Mesothelial cell of epicardium (in vitro differentiated cells): ENCODE measurements at regions not wholly inside any gene's neighbourhood (a gene's known extent, or its start where the extent isn't known, plus 50 kb on each side); places are given as distances from the start of the nearest gene placed in this dataset.

Source experiments
- DNase-seq, 2 experiments: peaks; one replicate each; pipeline ENCODE4 v3.0.0; 2021; ENCODE audit warnings: low spot score in 2 of 2; ENCODE audit not compliant: unreplicated experiment in 2 of 2
- H3K27ac Mint-ChIP-seq: 2 replicates; pipeline ENCODE4 v1.8.0; 2021; ENCODE audit warnings: mixed read lengths
- H3K27me3 Mint-ChIP-seq: 2 replicates; pipeline ENCODE4 v1.8.0; 2021; ENCODE audit warnings: low read depth, mixed read lengths
- H3K36me3 Mint-ChIP-seq: 2 replicates; pipeline ENCODE4 v1.8.0; 2021; ENCODE audit warnings: mixed read lengths
- H3K4me1 Mint-ChIP-seq: 2 replicates; pipeline ENCODE4 v1.8.0; 2021; ENCODE audit warnings: mixed read lengths
- H3K4me3 Mint-ChIP-seq: 2 replicates; pipeline ENCODE4 v1.8.0; 2021; ENCODE audit warnings: mild to moderate bottlenecking, moderate library complexity, mixed read lengths
- H3K9me3 Mint-ChIP-seq: 2 replicates; pipeline ENCODE4 v1.8.0; 2021; ENCODE audit warnings: mixed read lengths
- TF ChIP-seq, protein P1 (sequence below): fragments of 200-600 bp; sonication (generic); IDR thresholded peaks from one replicate; pipeline ENCODE4 v1.5.0; 2021; ENCODE audit warnings: antibody characterized with exemption; ENCODE audit not compliant: unreplicated experiment

DNA sequence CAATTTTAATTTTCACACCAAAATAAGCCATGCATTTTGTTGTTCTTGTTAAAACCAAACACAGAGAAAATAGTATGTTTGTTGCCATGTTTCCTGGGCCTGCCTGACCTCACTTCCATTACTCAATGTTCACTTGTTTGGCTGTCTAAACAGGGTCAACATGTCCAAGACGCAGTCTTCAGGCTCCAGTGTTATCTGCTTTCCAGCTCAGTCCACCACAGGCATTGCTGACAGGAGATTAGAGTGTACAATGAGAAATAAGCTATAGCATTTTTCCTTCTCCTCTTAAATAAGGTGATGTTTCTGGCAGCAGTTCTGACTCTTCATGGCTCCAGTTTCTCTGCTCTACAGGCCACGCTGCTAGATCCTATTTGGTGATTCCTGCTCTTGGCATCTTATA, 1030.5 kb downstream of the KCNT2 start:
- TF ChIP-seq, protein P1, sequence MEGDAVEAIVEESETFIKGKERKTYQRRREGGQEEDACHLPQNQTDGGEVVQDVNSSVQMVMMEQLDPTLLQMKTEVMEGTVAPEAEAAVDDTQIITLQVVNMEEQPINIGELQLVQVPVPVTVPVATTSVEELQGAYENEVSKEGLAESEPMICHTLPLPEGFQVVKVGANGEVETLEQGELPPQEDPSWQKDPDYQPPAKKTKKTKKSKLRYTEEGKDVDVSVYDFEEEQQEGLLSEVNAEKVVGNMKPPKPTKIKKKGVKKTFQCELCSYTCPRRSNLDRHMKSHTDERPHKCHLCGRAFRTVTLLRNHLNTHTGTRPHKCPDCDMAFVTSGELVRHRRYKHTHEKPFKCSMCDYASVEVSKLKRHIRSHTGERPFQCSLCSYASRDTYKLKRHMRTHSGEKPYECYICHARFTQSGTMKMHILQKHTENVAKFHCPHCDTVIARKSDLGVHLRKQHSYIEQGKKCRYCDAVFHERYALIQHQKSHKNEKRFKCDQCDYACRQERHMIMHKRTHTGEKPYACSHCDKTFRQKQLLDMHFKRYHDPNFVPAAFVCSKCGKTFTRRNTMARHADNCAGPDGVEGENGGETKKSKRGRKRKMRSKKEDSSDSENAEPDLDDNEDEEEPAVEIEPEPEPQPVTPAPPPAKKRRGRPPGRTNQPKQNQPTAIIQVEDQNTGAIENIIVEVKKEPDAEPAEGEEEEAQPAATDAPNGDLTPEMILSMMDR: no peak
- Mint-ChIP-seq H3K4me1 (peaks cover 13% of the 10 kb centered on the region), H3K36me3 (peaks cover 4% of the 10 kb centered on the region), H3K27ac (no peak overlapping the region), H3K9me3 (peaks cover 31% of the 10 kb centered on the region), H3K27me3 (no peaks in the 10 kb centered on the region), H3K4me3 (no peak overlapping the region)
- DNase-seq: no peak

GRCh38 chr1:195576641-195577040, 1031.6 kb downstream of the KCNT2 start:
- Mint-ChIP-seq H3K27ac (no peak overlapping the region), H3K9me3 (peaks cover 28% of the 10 kb centered on the region)
- TF ChIP-seq, protein P1: no peak

GRCh38 chr1:195574511-195574910, 1033.7 kb downstream of the KCNT2 start:
- Mint-ChIP-seq H3K27ac (no peak overlapping the region), H3K4me1 (peaks cover 13% of the 10 kb centered on the region), H3K27me3 (no peaks in the 10 kb centered on the region), H3K9me3 (peaks cover 14% of the 10 kb centered on the region), H3K4me3 (no peak overlapping the region), H3K36me3 (peaks cover 4% of the 10 kb centered on the region)
- TF ChIP-seq, protein P1: no peak
- no peak for DNase-seq

More at GRCh38 chr1:195576641-195577040, 1031.6 kb downstream of the KCNT2 start:
- no peak for DNase-seq
- Mint-ChIP-seq H3K36me3 (peaks cover 4% of the 10 kb centered on the region), H3K27me3 (no peaks in the 10 kb centered on the region), H3K4me3 (no peak overlapping the region), H3K4me1 (peaks cover 13% of the 10 kb centered on the region)

- Mint-ChIP-seq H3K4me1 (no peaks in the 10 kb centered on the region), H3K27me3 (no peaks in the 10 kb centered on the region), H3K4me3 (no peak overlapping the region), H3K27ac (no peak overlapping the region), H3K36me3 (peaks cover 4% of the 10 kb centered on the region), H3K9me3 (peaks cover 18% of the 10 kb centered on the region)
- no peak for DNase-seq
- TF ChIP-seq, protein P1: no peak
These were observed 1038.3 kb downstream of the KCNT2 start for GRCh38 chr1:195569934-195570333.

DNA sequence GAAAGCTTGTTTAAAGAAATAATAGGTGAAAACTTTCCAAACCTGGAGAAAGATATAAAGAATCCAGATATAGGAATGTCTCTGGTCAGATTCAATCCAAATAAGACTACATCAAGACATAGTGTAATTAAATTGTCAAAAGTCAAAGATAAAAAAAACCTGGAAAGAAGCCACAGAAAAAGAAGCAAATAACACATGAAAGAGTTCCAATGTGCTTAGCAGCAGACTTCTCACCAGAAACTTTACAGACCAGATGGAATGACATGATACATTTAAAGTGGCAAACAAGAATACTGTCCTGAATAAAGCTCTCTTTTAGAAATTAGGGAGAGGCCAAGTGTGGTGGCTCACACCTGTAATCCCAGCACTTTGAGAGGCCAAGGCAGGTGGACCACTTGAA, 1039.9 kb downstream of the KCNT2 start:
- H3K27ac Mint-ChIP-seq: no peak overlapping the region
- H3K4me1 Mint-ChIP-seq: no peaks in the 10 kb centered on the region
- TF ChIP-seq, protein P1: no peak
- H3K27me3 Mint-ChIP-seq: no peaks in the 10 kb centered on the region
- no peak overlapping the region for H3K4me3 Mint-ChIP-seq
- H3K36me3 Mint-ChIP-seq: peaks cover 4% of the 10 kb centered on the region
- peaks cover 16% of the 10 kb centered on the region for H3K9me3 Mint-ChIP-seq
- DNase-seq: no peak

DNA sequence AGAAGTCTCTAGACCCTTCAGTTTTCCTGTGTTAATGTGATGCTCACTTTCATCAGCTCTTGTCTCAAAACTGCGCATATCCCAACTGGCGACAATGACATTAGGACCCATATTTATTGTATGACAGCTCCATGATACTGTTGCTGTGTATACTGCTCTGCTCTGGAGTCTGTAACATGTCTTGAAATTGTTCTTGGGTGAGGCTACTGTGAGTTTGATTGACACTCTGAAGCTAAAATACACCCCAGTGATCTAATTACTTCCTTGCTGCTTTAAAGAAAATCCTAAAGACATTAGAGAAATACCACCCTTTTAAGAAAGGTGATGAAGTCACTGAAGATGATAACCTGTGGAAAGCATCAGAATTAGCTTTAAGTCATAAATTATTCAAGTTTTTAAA, 1046.2 kb downstream of the KCNT2 start:
- no peaks in the 10 kb centered on the region for H3K27me3 Mint-ChIP-seq
- H3K9me3 Mint-ChIP-seq: no peaks in the 10 kb centered on the region
- H3K36me3 Mint-ChIP-seq: no peaks in the 10 kb centered on the region
- no peak for DNase-seq
- no peaks in the 10 kb centered on the region for H3K4me1 Mint-ChIP-seq
- no peak overlapping the region for H3K27ac Mint-ChIP-seq
- H3K4me3 Mint-ChIP-seq: no peak overlapping the region
- TF ChIP-seq, protein P1: no peak
